ENCODE measurements at regions not wholly inside any gene's neighbourhood (a gene's known extent, or its start where the extent isn't known, plus 50 kb on each side); places are given as distances from the start of the nearest gene placed in this dataset.

DNA sequence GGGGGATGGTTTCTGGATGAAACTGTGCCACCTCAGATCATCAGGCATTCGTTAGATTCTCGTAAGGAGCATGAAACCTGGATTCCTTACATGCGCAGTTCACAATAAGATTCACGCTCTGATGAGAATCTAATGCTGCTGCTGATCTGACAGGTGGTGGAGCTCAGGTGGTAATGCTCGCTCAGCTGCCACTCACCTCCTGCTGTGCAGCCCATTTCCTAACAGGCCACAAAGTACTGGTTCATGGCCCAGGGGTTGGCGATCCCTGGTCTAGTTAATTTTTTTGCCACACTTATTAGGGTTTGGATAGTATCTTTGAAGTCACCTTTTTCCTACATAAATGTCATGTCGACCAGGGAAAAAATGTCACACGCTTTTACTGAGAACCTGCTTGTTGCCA, 96.8 kb upstream of the MLIP start:
- Histone ChIP-seq H3K4me3 (no peak overlapping the region), H3K27ac (no peak overlapping the region), H3K4me1 (no peaks in the 10 kb centered on the region), H3K9me3 (no peaks in the 10 kb centered on the region), H3K36me3 (no peaks in the 10 kb centered on the region), H3K27me3 (no peaks in the 10 kb centered on the region)
- intact Hi-C loops (cut with DNase I; ENCODE audit: low total_unique reads), result no loop called here
- TF ChIP-seq, protein P1, sequence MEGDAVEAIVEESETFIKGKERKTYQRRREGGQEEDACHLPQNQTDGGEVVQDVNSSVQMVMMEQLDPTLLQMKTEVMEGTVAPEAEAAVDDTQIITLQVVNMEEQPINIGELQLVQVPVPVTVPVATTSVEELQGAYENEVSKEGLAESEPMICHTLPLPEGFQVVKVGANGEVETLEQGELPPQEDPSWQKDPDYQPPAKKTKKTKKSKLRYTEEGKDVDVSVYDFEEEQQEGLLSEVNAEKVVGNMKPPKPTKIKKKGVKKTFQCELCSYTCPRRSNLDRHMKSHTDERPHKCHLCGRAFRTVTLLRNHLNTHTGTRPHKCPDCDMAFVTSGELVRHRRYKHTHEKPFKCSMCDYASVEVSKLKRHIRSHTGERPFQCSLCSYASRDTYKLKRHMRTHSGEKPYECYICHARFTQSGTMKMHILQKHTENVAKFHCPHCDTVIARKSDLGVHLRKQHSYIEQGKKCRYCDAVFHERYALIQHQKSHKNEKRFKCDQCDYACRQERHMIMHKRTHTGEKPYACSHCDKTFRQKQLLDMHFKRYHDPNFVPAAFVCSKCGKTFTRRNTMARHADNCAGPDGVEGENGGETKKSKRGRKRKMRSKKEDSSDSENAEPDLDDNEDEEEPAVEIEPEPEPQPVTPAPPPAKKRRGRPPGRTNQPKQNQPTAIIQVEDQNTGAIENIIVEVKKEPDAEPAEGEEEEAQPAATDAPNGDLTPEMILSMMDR (IDR thresholded peaks at IDR 0.05), result no peak
- TF ChIP-seq POLR2A (IDR thresholded peaks at IDR 0.05) (no peak), POLR2AphosphoS5 (IDR thresholded peaks at IDR 0.05) (no peak)
- no peak for DNase-seq (ENCODE audit: low spot score in 2 of 2)

DNA sequence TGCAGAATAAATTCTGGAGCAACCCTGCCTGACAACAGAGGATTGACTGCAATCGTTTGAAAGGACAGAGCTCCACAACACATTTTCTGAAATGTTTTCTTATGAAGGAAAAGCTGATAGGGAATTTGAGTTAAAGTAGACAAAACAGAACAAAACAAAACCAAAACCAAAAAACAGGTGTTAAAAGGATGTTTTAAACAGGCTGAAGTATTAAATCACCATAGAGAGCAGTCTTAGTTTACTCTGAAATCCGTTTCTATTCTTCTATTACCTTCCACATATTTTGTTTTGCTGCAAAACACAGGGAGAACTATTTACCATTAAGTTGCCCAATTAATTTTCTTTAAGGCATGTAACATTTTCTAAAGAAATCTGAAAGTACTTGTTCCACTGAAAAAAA, 93.4 kb upstream of the MLIP start:
- Histone ChIP-seq H3K9me3 (no peaks in the 10 kb centered on the region), H3K27ac (no peak overlapping the region), H3K4me3 (no peak overlapping the region), H3K4me1 (no peaks in the 10 kb centered on the region), H3K36me3 (no peaks in the 10 kb centered on the region), H3K27me3 (no peaks in the 10 kb centered on the region)
- intact Hi-C loops (cut with DNase I; ENCODE audit: low total_unique reads), result no loop called here
- DNase-seq (ENCODE audit: low spot score in 2 of 2), result no peak
- TF ChIP-seq POLR2A (IDR thresholded peaks at IDR 0.05) (no peak), POLR2AphosphoS5 (IDR thresholded peaks at IDR 0.05) (no peak)
- TF ChIP-seq, protein P1 (IDR thresholded peaks at IDR 0.05), result no peak

DNA sequence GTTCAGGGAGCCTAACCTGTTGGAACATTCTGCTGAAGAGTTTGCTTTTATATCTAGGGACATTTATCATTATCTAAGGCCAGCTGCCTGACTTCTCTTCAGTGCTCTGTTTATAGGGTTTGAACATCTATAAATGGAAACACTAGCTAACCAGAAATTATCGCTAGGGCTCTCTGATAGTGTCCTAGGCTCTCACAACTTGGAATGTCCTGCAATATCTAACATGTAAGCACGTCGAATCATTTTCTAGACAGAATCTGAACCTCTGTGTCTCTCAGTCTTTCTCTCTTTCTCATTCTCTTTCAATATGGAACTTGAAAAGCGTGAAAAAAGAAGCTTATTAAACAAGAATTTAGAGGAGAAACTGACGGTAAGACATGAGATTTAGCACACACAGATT, 92.5 kb upstream of the MLIP start:
- no peaks in the 10 kb centered on the region for H3K9me3 ChIP-seq
- H3K4me1 ChIP-seq, result no peaks in the 10 kb centered on the region
- no peak for DNase-seq (ENCODE audit: low spot score in 2 of 2)
- no peak overlapping the region for H3K4me3 ChIP-seq
- H3K36me3 ChIP-seq, result no peaks in the 10 kb centered on the region
- intact Hi-C loops (cut with DNase I; ENCODE audit: low total_unique reads), result no loop called here
- TF ChIP-seq POLR2A (IDR thresholded peaks at IDR 0.05) (no peak), POLR2AphosphoS5 (IDR thresholded peaks at IDR 0.05) (no peak)
- TF ChIP-seq, protein P1 (IDR thresholded peaks at IDR 0.05), result no peak
- no peak overlapping the region for H3K27ac ChIP-seq
- no peaks in the 10 kb centered on the region for H3K27me3 ChIP-seq

DNA sequence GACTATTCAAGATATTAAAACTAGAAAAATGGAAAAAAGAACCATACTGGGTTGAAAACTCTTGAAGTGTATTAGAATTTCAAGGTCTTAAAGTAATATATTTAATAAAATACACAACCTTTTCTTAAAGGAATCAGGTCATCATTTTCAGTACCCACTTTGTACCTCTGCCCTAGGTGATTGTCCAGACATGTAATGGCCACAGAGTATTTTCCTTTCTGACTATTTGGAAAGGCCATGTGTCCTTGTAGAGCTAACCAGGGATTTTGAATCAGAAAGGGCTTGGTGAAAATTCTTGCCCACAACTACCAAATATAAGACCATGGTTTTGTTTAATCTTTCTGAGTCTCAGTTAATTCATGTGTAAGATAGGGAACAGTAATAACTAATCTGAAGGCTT, 91.4 kb upstream of the MLIP start:
- intact Hi-C loops (cut with DNase I; ENCODE audit: low total_unique reads), result no loop called here
- no peak for DNase-seq (ENCODE audit: low spot score in 2 of 2)
- Histone ChIP-seq H3K27me3 (no peaks in the 10 kb centered on the region), H3K27ac (no peak overlapping the region), H3K36me3 (no peaks in the 10 kb centered on the region), H3K9me3 (no peaks in the 10 kb centered on the region), H3K4me1 (no peaks in the 10 kb centered on the region), H3K4me3 (no peak overlapping the region)
- TF ChIP-seq POLR2AphosphoS5 (IDR thresholded peaks at IDR 0.05), result no peak
- no peak for TF ChIP-seq POLR2A (IDR thresholded peaks at IDR 0.05)
- TF ChIP-seq, protein P1 (IDR thresholded peaks at IDR 0.05), result no peak

DNA sequence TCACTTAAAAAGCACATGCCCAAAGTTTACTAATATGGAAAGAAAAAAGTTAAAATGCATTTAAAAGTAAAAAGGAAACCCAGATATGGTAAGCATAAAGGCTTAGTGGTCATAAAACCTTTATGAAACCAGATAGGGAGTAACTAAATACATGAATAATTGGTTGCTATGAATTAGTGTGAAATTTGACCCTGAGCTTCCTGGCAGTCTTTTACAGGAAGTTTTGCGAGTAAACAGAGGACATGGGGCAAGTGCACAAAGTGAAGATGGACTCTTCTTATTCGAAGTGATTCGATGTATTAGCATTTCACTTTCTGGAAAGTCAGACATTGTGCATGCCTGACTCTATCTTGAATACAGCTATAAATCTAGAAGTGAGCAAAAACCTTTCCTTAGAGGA, 90.9 kb upstream of the MLIP start:
- Histone ChIP-seq H3K27ac (no peak overlapping the region), H3K36me3 (no peaks in the 10 kb centered on the region), H3K9me3 (no peaks in the 10 kb centered on the region), H3K27me3 (no peaks in the 10 kb centered on the region), H3K4me1 (no peaks in the 10 kb centered on the region), H3K4me3 (no peak overlapping the region)
- no peak for DNase-seq (ENCODE audit: low spot score in 2 of 2)
- no peak for TF ChIP-seq POLR2A (IDR thresholded peaks at IDR 0.05)
- intact Hi-C loops (cut with DNase I; ENCODE audit: low total_unique reads), result no loop called here
